CD14-positive monocyte (primary cell): ENCODE measurements at regions not wholly inside any gene's neighbourhood (a gene's known extent, or its start where the extent isn't known, plus 50 kb on each side); places are given as distances from the start of the nearest gene placed in this dataset.

Experiments
- DNase-seq, 3 donors: peaks; one replicate each; pipeline ENCODE4 v3.0.0-alpha.2; 2011 to 2022
- H2AFZ ChIP-seq: 2 replicates; pipeline ENCODE4 v1.6.0; 2012; ENCODE audit warnings: mild to moderate bottlenecking, low read depth, low read length, inconsistent platforms; ENCODE audit not compliant: insufficient read depth, poor library complexity, severe bottlenecking
- H3K27ac ChIP-seq, 2 donors: 1 replicate in 1 of 2; 2 replicates in 1 of 2; pipeline ENCODE4 v1.5.1; 2012 to 2013; ENCODE audit warnings: low read length in 2 of 2, control low read depth in 1 of 2, inconsistent platforms in 1 of 2, low read depth in 1 of 2, mild to moderate bottlenecking in 1 of 2
- H3K27me3 ChIP-seq, 2 donors: one replicate each; pipeline versions ENCODE4 v1.6.0 to v1.6.1; 2011 to 2013; ENCODE audit warnings: low read length in 2 of 2; ENCODE audit not compliant: control insufficient read depth in 2 of 2, insufficient read depth in 2 of 2
- H3K36me3 ChIP-seq, 2 donors: replicated peaks in 1 of 2; 1 replicate in 1 of 2; 2 replicates in 1 of 2; pipeline versions ENCODE4 v1.5.1 to v1.6.1; 2012 to 2013; ENCODE audit warnings: low read length in 2 of 2, control low read depth in 1 of 2, inconsistent platforms in 1 of 2, mild to moderate bottlenecking in 1 of 2; ENCODE audit not compliant: insufficient read depth in 2 of 2, control insufficient read depth in 1 of 2
- H3K4me1 ChIP-seq, 2 donors: 1 replicate in 1 of 2; 2 replicates in 1 of 2; pipeline versions ENCODE4 v1.5.1 to v1.6.1; 2012 to 2013; ENCODE audit warnings: low read length in 2 of 2, control low read depth in 1 of 2, inconsistent platforms in 1 of 2, mild to moderate bottlenecking in 1 of 2, moderate library complexity in 1 of 2; ENCODE audit not compliant: insufficient read depth in 2 of 2, control insufficient read depth in 1 of 2
- H3K4me2 ChIP-seq: replicated peaks from 2 replicates; pipeline ENCODE3; 2012; ENCODE audit warnings: low read length, moderate library complexity, mild to moderate bottlenecking; ENCODE audit not compliant: poor library complexity, severe bottlenecking; ENCODE audit errors: extremely low read depth
- H3K4me3 ChIP-seq, 3 experiments: fragments of 200-600 bp in 1 of 3; sonication (generic) in 1 of 3; replicated peaks in 1 of 3; 1 replicate in 2 of 3; 2 replicates in 1 of 3; pipeline ENCODE4 v1.5.1; 2011 to 2013; ENCODE audit warnings: low read length in 3 of 3, mild to moderate bottlenecking in 3 of 3, control low read depth in 2 of 3, low read depth in 2 of 3, inconsistent platforms in 1 of 3, moderate library complexity in 1 of 3
- H3K79me2 ChIP-seq: 2 replicates; pipeline ENCODE4 v1.6.0; 2012; ENCODE audit warnings: mild to moderate bottlenecking, control low read depth, inconsistent platforms, low read length, moderate library complexity; ENCODE audit not compliant: insufficient read depth
- H3K9ac ChIP-seq: 2 replicates; pipeline ENCODE4 v1.6.0; 2017; ENCODE audit warnings: low read length, mild to moderate bottlenecking; ENCODE audit not compliant: insufficient read depth, poor library complexity, severe bottlenecking
- H3K9me3 ChIP-seq, 2 donors: replicated peaks in 1 of 2; 1 replicate in 1 of 2; 2 replicates in 1 of 2; pipeline versions ENCODE4 v1.5.1 to v1.6.1; 2012 to 2013; ENCODE audit warnings: low read length in 2 of 2, control low read depth in 1 of 2; ENCODE audit not compliant: control insufficient read depth in 1 of 2, insufficient read depth in 1 of 2
- H4K20me1 ChIP-seq: 2 replicates; pipeline ENCODE4 v1.6.0; 2012; ENCODE audit warnings: mild to moderate bottlenecking, low read length, control low read depth, moderate library complexity; ENCODE audit not compliant: insufficient read depth
- H3K27ac Mint-ChIP-seq, 7 donors: one replicate each; pipeline ENCODE4 v1.8.0; 2020; ENCODE audit warnings: mild to moderate bottlenecking in 7 of 7, mixed read lengths in 7 of 7, moderate library complexity in 6 of 7, inconsistent platforms in 2 of 7
- H3K27me3 Mint-ChIP-seq, 3 donors: one replicate each; pipeline ENCODE4 v1.8.0; 2021 to 2022; ENCODE audit warnings: low read depth in 3 of 3, mild to moderate bottlenecking in 3 of 3, mixed read lengths in 3 of 3, moderate library complexity in 3 of 3, inconsistent platforms in 1 of 3
- H3K36me3 Mint-ChIP-seq, 2 donors: one replicate each; pipeline ENCODE4 v1.8.0; 2020; ENCODE audit warnings: mixed read lengths in 2 of 2, inconsistent platforms in 1 of 2, mild to moderate bottlenecking in 1 of 2
- H3K4me1 Mint-ChIP-seq: one replicate; pipeline ENCODE4 v1.8.0; 2020; ENCODE audit warnings: mild to moderate bottlenecking, mixed read lengths
- H3K4me3 Mint-ChIP-seq, 2 donors: one replicate each; pipeline ENCODE4 v1.8.0; 2020; ENCODE audit warnings: mild to moderate bottlenecking in 2 of 2, mixed read lengths in 2 of 2, moderate library complexity in 1 of 2
- H3K9me3 Mint-ChIP-seq, 7 donors: one replicate each; pipeline ENCODE4 v1.8.0; 2020 to 2022; ENCODE audit warnings: mixed read lengths in 7 of 7, mild to moderate bottlenecking in 6 of 7, moderate library complexity in 6 of 7, inconsistent platforms in 2 of 7
- WGBS: methylation state at CpG from one replicate; pipeline ENCODE4 v1.1.5; 2013; ENCODE audit warnings: missing lambda C conversion rate; ENCODE audit not compliant: insufficient coverage; 5-methylcytosine and 5-hydroxymethylcytosine counted together
- intact Hi-C, 2 donors: fragments of 100-400 bp; cut with micrococcal nuclease; formaldehyde crosslinking; loops; one replicate each; pipeline versions ENCODE4 v1.15.0 to v1.15.1; 2023
- TF ChIP-seq, protein P1 (sequence below): fragments of 200-600 bp; IDR thresholded peaks from one replicate; pipeline ENCODE4 v1.8.0; 2022; ENCODE audit warnings: antibody characterized with exemption, mild to moderate bottlenecking

DNA sequence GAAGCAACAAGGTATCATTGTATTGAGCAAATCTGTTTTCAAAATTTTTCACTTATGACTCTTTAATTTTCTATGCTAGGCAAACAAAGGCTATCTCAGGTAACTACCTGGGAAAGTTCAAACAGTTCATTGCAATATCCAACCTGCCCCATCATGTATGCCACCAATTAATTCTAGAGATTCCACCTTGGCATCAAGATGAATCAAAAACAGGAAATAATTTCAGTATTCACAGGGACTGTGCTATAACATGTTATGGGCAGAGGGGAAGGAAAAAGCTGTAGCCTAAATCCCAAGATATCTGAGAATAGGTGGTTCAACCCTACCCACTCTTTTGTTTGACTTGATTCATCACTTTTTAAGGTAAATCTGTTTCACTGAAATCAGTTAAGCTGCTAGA, 67.5 kb upstream of the SH3GLB1 start:
- no peak overlapping the region for H3K4me3 Mint-ChIP-seq
- H3K27ac Mint-ChIP-seq, result no peak overlapping the region
- Histone ChIP-seq H3K27ac (no peak overlapping the region), H3K79me2 (no peaks in the 10 kb centered on the region), H2AFZ (no peak overlapping the region), H3K4me1 (no peaks in the 10 kb centered on the region), H3K9ac (no peak overlapping the region), H3K36me3 (no peaks in the 10 kb centered on the region), H3K27me3 (no peaks in the 10 kb centered on the region), H3K4me3 (no peak overlapping the region), H3K9me3 (peaks cover 0 to 5% of the 10 kb centered on the region in 2 donors), H3K4me2 (no peak overlapping the region), H4K20me1 (no peaks in the 10 kb centered on the region)
- peaks cover 3 to 17% (median 9%) of the 10 kb centered on the region in 7 donors for H3K9me3 Mint-ChIP-seq
- H3K36me3 Mint-ChIP-seq, result no peaks in the 10 kb centered on the region
- no peaks in the 10 kb centered on the region for H3K4me1 Mint-ChIP-seq
- intact Hi-C loops, result no loop called here
- no peak for DNase-seq
- TF ChIP-seq, protein P1, sequence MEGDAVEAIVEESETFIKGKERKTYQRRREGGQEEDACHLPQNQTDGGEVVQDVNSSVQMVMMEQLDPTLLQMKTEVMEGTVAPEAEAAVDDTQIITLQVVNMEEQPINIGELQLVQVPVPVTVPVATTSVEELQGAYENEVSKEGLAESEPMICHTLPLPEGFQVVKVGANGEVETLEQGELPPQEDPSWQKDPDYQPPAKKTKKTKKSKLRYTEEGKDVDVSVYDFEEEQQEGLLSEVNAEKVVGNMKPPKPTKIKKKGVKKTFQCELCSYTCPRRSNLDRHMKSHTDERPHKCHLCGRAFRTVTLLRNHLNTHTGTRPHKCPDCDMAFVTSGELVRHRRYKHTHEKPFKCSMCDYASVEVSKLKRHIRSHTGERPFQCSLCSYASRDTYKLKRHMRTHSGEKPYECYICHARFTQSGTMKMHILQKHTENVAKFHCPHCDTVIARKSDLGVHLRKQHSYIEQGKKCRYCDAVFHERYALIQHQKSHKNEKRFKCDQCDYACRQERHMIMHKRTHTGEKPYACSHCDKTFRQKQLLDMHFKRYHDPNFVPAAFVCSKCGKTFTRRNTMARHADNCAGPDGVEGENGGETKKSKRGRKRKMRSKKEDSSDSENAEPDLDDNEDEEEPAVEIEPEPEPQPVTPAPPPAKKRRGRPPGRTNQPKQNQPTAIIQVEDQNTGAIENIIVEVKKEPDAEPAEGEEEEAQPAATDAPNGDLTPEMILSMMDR, result no peak
- H3K27me3 Mint-ChIP-seq, result no peaks in the 10 kb centered on the region

DNA sequence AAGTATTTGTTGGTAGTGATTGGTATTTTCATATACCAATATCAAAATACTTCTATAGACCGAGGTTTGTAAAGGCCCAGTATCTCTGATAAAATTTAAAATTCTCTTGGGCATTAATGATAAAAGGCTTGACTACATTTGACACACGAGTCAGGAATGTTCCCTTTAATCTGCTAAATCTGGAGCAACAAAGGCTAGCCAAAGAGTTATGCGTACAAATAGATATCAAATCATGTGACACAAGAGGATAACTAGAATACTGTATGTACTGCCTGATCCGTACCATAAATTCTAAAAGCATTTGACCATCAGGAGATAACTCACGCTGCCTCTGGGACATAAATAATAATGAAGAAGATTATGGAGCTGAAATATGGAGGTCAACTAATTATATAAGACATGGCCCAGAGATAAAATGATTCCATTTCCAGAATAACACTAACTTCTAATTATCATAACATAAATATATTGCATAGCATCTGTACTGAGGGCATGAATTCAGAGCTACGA, 64.2 kb upstream of the SH3GLB1 start:
- Histone ChIP-seq H3K79me2 (no peaks in the 10 kb centered on the region), H3K27ac (no peak overlapping the region), H3K27me3 (no peaks in the 10 kb centered on the region), H2AFZ (no peak overlapping the region), H3K4me3 (no peak overlapping the region), H3K4me1 (no peaks in the 10 kb centered on the region), H3K4me2 (no peak overlapping the region), H4K20me1 (no peaks in the 10 kb centered on the region), H3K9me3 (no peaks in the 10 kb centered on the region), H3K9ac (no peak overlapping the region), H3K36me3 (no peaks in the 10 kb centered on the region)
- Mint-ChIP-seq H3K4me1 (no peaks in the 10 kb centered on the region), H3K27me3 (no peaks in the 10 kb centered on the region), H3K36me3 (no peaks in the 10 kb centered on the region), H3K9me3 (peaks cover 0 to 2% (median 0%) of the 10 kb centered on the region in 7 donors), H3K27ac (no peak overlapping the region), H3K4me3 (no peak overlapping the region)
- 94% methylated on average over 2 of the region's 6 CpGs for WGBS
- intact Hi-C loops, result no loop called here
- TF ChIP-seq, protein P1, result no peak
- DNase-seq, result no peak
